Thoracic aorta (tissue), 2 donors: ENCODE measurements at regions not wholly inside any gene's neighbourhood (a gene's known extent, or its start where the extent isn't known, plus 50 kb on each side); places are given as distances from the start of the nearest gene placed in this dataset.

Source experiments
- ATAC-seq: fragments of 150-250 bp; one replicate; pipeline ENCODE4 v1.8.0; 2017; ENCODE audit warnings: low read depth; ENCODE audit not compliant: insufficient number of reproducible peaks, low FRiP score
- DNase-seq: peaks from one replicate; pipeline ENCODE4 v3.0.0-alpha.2; 2020; ENCODE audit warnings: low spot score
- H3K27ac ChIP-seq, 2 donors: fragments of 200-600 bp; sonication (generic); 1 replicate in 1 of 2; 2 replicates in 1 of 2; pipeline ENCODE4 v1.5.1; 2016; ENCODE audit warnings: mild to moderate bottlenecking in 2 of 2, moderate library complexity in 2 of 2
- H3K27me3 ChIP-seq: fragments of 200-600 bp; sonication (generic); replicated peaks from 2 replicates; pipeline ENCODE4 v1.6.0; 2016; ENCODE audit warnings: mild to moderate bottlenecking; ENCODE audit not compliant: insufficient read depth
- H3K36me3 ChIP-seq: fragments of 200-600 bp; sonication (generic); one replicate; pipeline ENCODE4 v1.5.1; 2016
- H3K4me1 ChIP-seq, 2 donors: fragments of 200-600 bp; sonication (generic); 1 replicate in 1 of 2; 2 replicates in 1 of 2; pipeline versions ENCODE4 v1.5.1 to v1.6.0; 2016; ENCODE audit warnings: low read depth in 2 of 2, mild to moderate bottlenecking in 1 of 2; ENCODE audit not compliant: control insufficient read depth in 1 of 2
- H3K4me3 ChIP-seq: fragments of 200-600 bp; sonication (generic); 2 replicates; pipeline ENCODE4 v1.5.1; 2016; ENCODE audit warnings: mild to moderate bottlenecking
- H3K9me3 ChIP-seq: fragments of 200-600 bp; sonication (generic); 2 replicates; pipeline ENCODE4 v1.5.1; 2016
- TF ChIP-seq, protein P1 (sequence below): fragments of 200-600 bp; sonication (generic); IDR thresholded peaks from one replicate; pipeline ENCODE4 v1.5.1; 2019; ENCODE audit warnings: antibody characterized with exemption

DNA sequence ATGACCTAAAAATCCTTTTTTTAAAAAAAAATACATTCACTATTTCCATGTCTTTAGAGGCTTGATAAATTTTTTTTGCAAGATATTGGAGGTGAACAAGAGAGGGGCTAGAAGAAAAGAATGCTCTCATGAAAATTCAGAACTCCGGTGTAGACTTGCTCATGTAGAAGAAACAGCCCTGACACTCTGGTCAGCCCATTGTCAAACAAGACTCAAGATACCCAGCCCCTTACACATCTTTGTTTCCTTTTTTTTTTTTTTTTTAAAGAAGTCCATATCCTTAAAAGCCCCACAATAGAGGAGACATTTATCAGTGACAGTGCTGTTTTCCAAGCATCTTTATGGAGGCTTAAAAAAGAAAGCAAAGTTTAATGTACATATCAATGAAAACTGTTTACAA, 196.8 kb upstream of the RORA start:
- H3K9me3 ChIP-seq = no peaks in the 10 kb centered on the region
- H3K4me1 ChIP-seq = no peaks in the 10 kb centered on the region
- no peak overlapping the region for H3K27ac ChIP-seq
- ATAC-seq (no peak), DNase-seq (no peak)
- no peaks in the 10 kb centered on the region for H3K36me3 ChIP-seq
- H3K27me3 ChIP-seq = no peaks in the 10 kb centered on the region
- no peak overlapping the region for H3K4me3 ChIP-seq
- TF ChIP-seq, protein P1, sequence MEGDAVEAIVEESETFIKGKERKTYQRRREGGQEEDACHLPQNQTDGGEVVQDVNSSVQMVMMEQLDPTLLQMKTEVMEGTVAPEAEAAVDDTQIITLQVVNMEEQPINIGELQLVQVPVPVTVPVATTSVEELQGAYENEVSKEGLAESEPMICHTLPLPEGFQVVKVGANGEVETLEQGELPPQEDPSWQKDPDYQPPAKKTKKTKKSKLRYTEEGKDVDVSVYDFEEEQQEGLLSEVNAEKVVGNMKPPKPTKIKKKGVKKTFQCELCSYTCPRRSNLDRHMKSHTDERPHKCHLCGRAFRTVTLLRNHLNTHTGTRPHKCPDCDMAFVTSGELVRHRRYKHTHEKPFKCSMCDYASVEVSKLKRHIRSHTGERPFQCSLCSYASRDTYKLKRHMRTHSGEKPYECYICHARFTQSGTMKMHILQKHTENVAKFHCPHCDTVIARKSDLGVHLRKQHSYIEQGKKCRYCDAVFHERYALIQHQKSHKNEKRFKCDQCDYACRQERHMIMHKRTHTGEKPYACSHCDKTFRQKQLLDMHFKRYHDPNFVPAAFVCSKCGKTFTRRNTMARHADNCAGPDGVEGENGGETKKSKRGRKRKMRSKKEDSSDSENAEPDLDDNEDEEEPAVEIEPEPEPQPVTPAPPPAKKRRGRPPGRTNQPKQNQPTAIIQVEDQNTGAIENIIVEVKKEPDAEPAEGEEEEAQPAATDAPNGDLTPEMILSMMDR = no peak

DNA sequence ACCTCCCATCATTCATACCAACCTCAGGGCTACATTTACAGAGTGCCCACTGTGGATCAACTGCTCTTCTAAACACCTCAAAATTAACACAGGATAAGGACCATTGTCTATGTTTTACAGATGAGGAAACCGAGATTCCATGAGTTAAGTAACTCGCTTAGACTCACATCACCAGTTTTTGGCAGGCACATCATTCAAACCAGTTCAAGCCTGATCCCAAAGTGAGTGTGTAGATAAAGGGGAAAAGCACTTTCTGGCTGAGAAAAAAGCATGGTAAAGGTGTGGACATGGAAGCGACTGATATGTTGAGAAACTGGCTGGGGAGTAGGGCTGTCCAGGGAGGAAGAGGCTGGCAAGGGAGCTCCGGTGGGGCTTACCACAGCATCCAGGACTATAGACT, 193.7 kb upstream of the RORA start:
- Histone ChIP-seq H3K4me3 (no peak overlapping the region), H3K4me1 (no peaks in the 10 kb centered on the region), H3K9me3 (no peaks in the 10 kb centered on the region), H3K27ac (no peak overlapping the region), H3K27me3 (no peaks in the 10 kb centered on the region), H3K36me3 (no peaks in the 10 kb centered on the region)
- ATAC-seq (no peak), DNase-seq (no peak)
- TF ChIP-seq, protein P1 = no peak

DNA sequence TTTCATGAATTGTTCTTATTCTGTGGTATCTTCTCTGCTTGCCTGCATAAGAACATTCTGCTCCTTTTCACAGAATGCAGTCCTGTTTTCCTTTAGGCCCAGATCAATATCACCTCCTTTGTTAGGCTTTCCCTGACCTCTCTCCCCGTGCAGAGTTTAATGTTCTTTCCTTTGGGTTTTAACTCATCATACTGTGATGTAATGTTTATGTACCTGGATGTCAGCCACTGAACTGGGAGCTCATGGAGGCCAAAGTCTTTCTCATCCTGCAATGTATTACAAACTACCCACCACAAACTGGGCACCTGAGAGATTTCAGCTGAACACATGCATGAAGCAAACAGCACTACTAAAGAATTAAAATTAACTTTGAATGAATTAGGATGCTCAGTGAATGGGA, 192.8 kb upstream of the RORA start:
- TF ChIP-seq, protein P1 = no peak
- H3K36me3 ChIP-seq = no peaks in the 10 kb centered on the region
- no peak for ATAC-seq

DNA sequence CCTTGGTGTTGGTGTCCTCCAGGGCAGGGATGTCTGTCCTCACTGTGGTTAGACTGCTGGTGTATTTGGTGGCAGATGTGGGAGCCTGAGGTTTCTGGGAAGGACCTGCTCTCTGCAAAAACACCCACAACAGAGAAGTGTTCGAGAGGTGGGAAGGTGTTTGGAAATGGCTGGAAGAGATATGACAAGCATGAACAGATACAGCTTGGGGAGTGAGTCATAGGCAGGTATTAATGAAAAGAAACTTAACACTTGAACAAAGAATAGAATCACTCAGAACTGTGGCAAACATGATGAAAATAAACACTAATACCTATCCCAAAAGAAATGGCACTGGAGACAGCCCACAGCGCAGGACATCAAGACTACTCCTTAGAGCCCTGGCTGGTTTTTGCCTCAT, 192.4 kb upstream of the RORA start:
- DNase-seq = no peak
- TF ChIP-seq, protein P1 = no peak
- no peak overlapping the region for H3K27ac ChIP-seq

More for the DNA sequence above, 192.8 kb upstream of the RORA start:
- Histone ChIP-seq H3K27me3 (no peaks in the 10 kb centered on the region), H3K27ac (no peak overlapping the region), H3K4me1 (no peaks in the 10 kb centered on the region), H3K4me3 (no peak overlapping the region), H3K9me3 (no peaks in the 10 kb centered on the region)
- no peak for DNase-seq

DNA sequence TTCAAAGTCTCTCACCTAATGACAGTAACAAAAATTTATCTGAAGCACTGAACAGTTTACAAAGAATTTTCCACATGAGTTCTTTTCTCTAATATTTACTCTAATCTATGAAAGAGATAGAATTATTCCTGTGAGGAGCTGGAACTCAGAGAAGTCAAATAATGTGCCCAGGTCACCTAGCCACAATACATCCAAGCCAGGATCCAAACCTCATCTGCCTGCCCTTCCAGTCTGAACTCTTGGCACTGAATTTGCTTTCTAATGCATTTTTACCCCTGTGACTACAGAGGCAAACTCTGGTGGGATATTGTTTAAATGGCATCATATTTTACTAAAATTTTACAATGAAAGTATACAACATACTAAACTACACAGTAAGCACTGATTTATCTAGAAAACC, 191.4 kb upstream of the RORA start:
- Histone ChIP-seq H3K9me3 (no peaks in the 10 kb centered on the region), H3K27me3 (no peaks in the 10 kb centered on the region), H3K4me3 (no peak overlapping the region), H3K36me3 (no peaks in the 10 kb centered on the region), H3K27ac (no peak overlapping the region), H3K4me1 (no peaks in the 10 kb centered on the region)
- no peak for DNase-seq
- TF ChIP-seq, protein P1 = no peak
- no peak for ATAC-seq

More for the DNA sequence above, 192.4 kb upstream of the RORA start:
- H3K36me3 ChIP-seq = no peaks in the 10 kb centered on the region
- H3K4me3 ChIP-seq = no peak overlapping the region
- no peaks in the 10 kb centered on the region for H3K4me1 ChIP-seq
- no peak for ATAC-seq
- no peaks in the 10 kb centered on the region for H3K27me3 ChIP-seq
- H3K9me3 ChIP-seq = no peaks in the 10 kb centered on the region
